CD4-positive, alpha-beta T cell treated with Interleukin-15 for 4 hours (primary cell): ENCODE measurements at regions not wholly inside any gene's neighbourhood (a gene's known extent, or its start where the extent isn't known, plus 50 kb on each side); places are given as distances from the start of the nearest gene placed in this dataset.

Experiments
- DNase-seq: peaks from one replicate; pipeline ENCODE4 v3.0.0-alpha.2; 2020; ENCODE audit warnings: low spot score

- no peak for DNase-seq
These were observed 104.4 kb downstream of the BTBD3 start for GRCh38 chr20:12022126-12022525.

DNA sequence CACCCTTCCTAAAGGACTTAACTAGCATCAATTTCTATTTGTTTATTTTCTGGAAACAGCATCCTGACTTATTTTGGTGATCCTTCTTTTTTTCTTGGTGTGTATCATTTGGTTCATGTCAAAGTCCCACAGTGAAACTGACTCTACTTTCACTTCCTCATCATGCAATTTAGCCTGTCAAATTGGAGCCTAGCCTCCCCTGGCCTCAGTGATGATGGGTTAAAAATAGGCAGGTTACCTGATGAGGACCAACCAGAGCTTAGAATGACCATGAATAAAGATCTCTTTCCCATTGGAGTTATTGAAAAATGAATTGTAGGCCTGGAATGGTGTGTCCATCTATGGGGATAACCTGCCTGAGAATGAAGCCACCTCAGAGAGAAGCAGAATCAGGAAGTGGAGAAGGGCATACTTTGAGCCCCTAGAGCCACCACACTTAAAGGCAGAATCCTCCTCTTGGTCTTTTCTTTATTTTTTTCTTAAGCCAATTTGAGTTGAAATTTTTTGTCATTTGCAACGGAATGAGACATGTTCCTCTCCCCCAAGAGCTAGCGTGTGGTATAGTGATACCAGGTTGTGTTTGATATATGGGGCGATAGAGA, 105.6 kb downstream of the BTBD3 start:
- no peak for DNase-seq

- DNase-seq: no peak
These were observed 111.1 kb downstream of the BTBD3 start for GRCh38 chr20:12028771-12029170.

- no peak for DNase-seq
These were observed 112.8 kb downstream of the BTBD3 start for GRCh38 chr20:12030470-12030869.

GRCh38 chr20:12036142-12036541, 118.4 kb downstream of the BTBD3 start:
- no peak for DNase-seq

- DNase-seq: no peak
These were observed 119.8 kb downstream of the BTBD3 start for GRCh38 chr20:12037521-12037920.

GRCh38 chr20:12040261-12040660, 122.6 kb downstream of the BTBD3 start:
- DNase-seq: no peak

DNA sequence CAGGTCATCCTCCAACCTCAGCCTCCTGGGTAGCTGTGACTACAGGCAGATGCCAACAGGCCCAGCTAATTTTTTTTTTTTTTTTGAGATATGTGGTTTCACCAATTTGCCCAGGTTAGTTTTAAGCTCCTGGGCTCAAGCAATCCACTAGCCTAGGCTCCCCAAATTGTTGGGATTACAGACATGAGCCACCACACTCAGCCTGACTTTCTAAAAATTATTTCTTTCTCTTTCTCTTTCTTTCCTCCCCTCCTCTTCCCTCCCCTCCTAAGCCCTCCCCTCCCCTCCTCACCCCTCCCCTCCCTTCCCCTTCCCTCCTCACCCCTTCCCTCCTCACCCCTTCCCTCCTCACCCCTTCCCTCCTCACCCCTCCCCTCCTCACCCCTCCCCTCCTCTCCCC, 127.3 kb downstream of the BTBD3 start:
- no peak for DNase-seq

DNA sequence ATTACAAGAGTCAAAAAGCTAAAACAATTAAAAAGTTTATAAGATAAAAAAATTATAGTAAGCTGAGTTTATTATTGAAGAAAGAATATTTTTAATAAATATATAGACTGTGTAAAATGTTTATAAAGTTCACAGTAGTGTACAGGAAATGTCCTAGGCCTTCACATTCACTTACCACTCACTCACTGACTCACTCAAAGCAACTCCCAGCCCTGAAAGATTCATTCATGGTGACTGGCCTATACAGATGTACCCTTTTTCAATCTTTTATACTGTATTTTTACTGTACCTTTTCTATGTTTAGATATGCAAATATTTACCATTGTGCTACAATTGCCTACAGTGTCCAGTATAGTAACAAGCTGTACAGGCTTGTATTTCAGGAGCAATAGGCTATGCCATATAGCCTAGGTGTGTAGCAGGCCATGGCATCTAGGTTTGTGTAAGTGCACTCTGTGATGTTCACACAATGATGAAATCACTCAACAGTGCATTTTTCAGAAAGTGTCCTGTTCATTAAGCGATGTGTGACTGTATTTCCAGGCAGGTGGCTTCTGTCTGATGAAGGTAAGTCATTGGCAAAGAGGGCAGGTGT, 130.2 kb downstream of the BTBD3 start:
- DNase-seq: no peak

DNA sequence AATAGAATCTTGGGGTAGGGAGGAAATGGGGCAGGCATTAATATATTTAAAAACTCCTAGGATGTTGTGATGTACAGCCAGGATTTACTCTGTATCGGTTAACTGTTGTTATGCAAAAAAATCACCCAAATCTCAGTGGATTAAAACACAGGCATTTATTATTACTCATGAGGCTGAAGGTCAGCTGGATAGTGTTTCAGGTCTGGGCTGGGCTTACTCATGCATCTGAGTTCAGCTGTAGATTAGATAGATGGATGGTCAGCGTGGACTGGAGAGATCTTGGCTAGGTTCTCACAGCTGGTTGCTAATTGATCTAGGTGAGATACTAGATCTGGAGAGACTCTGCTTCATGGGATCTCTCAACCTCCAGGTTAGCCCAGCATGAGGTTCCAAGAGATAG, 131.4 kb downstream of the BTBD3 start:
- no peak for DNase-seq

- no peak for DNase-seq
These were observed 133.8 kb downstream of the BTBD3 start for GRCh38 chr20:12051206-12052163.

- DNase-seq: no peak
These were observed 135.7 kb downstream of the BTBD3 start for GRCh38 chr20:12053353-12053752.

GRCh38 chr20:12054556-12054955, 136.9 kb downstream of the BTBD3 start:
- DNase-seq: no peak

DNA sequence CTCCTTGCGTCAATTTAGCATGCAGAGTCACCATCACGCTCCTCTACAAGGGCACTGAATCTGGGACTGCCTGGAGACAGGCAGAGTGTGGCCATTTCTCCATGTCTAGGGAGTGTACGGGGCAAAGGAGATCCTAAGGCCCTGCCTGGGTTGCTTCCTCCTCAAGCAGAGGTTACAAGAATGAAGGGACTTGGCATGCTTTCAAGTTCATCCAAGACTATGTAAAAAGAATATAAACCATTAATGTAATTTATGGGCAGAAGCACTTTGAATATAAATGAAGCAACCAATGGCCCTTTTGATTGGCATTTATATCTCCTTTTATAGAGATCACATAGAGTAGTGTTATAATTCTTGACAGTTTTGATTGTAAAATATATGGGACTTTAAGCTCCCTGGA, 137.5 kb downstream of the BTBD3 start:
- DNase-seq: no peak

DNA sequence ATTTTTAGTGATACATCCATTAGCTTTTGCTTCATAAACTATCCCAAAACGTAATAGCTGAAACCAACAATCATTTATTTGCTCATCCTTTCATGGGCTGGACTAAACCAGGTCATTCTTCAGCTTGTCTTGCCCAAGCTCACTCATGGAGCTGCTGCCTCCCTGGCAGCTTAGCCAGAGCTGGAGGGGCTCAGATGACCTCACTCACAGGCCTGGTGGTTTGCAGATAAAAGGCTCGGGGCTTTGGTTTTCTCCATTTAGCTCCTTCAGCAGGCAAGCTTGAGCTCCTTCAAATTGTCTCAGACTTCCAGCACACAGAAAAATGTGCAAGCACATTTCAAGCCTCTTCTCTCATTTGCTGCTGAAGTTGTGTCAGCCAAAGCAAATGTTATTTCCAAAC, 139.1 kb downstream of the BTBD3 start:
- DNase-seq: no peak

DNA sequence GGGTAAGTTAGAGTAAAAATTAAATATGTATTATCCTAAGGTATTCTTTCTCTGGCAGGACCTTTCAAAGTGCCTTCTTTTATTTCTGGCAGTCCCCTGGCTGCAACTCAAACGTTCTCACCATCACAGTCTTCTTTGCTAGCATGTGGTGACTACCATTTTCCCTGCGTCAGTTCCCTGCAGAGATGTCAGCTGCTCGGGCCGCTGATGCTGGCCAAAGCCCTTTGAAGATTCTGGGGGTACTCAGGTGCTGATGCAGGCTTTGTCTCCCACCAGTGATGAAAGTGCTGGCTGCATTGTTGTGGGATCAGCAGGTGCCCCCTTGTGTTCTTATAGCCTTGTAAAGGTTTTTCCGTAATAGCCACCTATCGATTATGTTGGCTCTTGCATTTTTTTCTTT, 140.1 kb downstream of the BTBD3 start:
- DNase-seq: no peak

DNA sequence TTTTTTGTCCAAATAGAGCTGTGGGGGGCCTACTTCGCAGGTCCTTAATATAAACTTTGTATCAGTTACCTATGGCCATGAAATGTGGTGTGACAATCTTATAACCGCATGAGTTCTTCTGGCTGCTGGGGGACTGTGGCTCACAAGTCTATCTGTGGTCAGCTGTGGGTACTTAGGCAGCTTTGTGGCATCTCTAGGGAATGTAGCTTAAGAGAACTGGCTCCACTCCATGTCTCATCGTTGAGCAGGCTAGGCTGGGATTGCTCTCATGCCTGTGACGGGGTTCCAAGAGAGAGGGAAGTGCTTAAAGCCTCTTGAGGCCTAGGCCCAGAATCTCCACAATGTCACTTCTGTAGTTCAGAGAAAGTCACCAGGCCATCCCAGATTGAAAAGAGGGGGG, 140.5 kb downstream of the BTBD3 start:
- no peak for DNase-seq

DNA sequence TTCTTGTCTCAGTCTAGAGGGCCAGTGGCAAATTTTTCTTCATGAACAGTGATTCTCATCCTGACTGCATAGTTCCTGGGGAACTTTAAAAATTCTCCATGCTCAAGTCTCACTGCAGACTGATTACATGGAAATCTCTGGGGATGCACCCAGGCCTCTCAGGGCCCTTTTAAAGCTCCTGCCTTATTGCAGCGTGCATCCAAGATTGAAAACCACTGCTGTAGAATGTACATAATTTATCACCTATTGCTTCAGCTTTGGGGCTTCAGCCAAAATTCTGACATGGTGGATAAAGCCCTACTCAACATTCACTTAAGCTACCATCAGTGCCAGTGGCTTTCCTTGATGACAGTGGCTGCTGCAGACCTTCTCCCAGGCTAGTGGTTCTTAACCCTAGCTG, 143.8 kb downstream of the BTBD3 start:
- no peak for DNase-seq

DNA sequence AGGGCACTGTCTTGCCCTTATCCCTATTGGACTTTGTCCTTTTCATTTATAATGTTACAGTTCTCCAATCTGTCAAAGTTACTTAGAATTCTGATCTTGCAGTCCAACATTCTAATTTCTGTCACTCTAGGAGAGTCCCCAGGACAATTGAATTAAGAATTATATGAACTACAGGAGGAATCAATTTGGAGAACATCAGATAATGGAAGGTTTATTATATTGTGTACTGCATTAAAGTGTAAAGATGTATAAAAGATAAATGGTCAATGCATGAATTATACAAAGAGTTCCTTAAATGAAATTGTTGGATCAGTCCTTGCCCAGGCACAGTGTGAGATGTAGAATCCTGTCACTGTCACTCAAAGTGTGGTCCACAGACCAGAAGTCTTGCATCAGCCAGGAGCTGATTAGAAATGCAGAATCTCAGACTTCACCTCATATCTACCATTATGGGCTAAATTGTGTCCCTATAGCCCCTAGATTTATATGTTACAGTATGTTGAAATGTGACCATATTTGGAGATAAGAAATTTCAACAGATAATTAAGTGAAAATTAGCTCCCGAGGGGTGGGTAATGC, 145.5 kb downstream of the BTBD3 start:
- DNase-seq: no peak

- no peak for DNase-seq
These were observed 146.8 kb downstream of the BTBD3 start for GRCh38 chr20:12064540-12064939.

DNA sequence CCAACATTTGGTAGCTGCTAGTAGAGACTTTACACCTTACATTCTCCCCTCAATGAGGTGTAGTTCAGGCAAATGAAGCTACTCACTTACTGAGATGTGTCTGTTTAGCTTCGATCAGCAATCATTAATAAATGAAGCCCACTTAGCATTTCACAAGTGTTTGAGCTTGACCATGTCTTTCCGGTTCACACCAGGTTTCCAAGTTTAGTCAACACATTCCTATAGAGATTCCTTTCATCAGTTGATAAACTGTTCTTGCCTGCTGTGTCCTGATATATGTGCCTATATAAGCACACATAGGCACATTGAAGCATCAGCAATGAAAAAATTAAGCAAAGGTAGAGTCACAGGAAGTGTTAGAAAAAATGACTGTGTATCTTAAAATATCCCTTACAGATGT, 150.0 kb downstream of the BTBD3 start:
- no peak for DNase-seq

DNA sequence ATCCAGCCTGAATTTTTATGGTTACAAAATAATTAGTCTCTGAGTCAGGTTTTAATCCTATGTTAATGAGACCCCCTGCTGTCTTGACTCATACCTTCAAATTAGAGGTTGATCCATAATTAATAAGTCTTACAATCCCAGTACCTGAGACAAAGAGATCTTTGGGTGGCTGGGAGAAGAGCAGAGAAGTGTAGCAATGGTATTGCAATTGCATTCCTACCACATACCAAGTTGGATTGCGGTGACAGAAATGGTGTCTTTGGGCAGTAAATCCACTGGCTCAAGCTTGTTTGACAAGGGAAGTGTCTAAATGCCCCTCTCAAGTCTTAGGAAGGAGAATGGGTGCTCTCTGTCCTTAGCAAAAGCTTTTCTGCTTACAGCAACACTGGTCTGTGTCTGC, 150.4 kb downstream of the BTBD3 start:
- DNase-seq: no peak

GRCh38 chr20:12069181-12069580, 151.5 kb downstream of the BTBD3 start:
- no peak for DNase-seq
